HG03025 (cell line): ENCODE measurements at regions not wholly inside any gene's neighbourhood (a gene's known extent, or its start where the extent isn't known, plus 50 kb on each side); places are given as distances from the start of the nearest gene placed in this dataset.

Experiments
- ATAC-seq: cut with Tn5 transposase; IDR thresholded peaks from one replicate; pipeline ENCODE4 v1.9.1; 2021; ENCODE audit warnings: mild to moderate bottlenecking, moderate library complexity; ENCODE audit not compliant: unreplicated experiment, low FRiP score

DNA sequence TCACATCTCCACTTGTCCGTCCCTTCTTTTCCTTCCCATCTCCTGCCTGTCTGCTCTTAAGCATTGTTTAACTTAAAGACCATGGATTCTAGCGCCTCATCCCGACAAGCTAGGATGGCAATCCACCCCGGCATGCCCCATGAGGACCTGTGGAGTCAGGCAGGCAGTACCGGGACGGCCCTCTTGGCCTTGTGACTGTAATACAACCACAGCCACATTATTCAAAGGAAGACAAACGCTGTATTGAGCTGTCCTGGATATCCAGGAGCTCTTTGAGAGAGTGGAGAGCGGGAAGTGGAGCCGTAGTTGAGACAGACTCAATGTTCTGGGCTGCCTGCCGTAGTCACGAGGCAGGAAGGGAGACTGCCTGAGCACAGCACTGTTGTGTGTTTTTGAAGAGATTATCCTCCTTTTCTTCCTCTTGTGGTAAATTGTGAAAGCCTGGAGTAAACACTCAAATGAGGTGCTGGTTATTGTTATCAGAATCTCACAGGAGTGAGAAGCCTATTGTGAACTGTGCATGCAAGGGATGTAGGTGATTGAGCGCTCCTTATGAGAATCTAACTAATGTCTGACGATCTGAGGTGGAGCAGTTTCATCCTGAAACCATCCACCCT, 929.8 kb upstream of the CNTNAP5 start:
- ATAC-seq: no peak

DNA sequence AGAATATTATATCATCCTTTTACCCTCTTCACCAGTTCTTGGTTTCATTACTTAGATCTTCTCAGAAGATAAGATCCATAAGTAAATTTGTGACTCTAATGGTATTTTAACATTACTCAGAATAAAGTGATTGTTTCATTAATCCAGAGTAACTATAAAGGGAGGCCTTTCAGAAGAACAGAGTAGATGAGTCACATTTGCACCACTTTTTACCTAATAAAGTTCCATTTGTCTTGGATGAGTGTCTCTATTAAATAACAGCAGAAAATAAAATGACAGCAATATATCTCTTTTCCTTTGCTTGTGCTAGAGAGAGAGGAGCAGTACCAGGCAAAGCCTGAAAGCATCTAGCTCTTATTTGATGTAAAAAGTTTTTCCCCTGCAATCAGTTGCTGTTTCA, 926.5 kb upstream of the CNTNAP5 start:
- no peak for ATAC-seq

DNA sequence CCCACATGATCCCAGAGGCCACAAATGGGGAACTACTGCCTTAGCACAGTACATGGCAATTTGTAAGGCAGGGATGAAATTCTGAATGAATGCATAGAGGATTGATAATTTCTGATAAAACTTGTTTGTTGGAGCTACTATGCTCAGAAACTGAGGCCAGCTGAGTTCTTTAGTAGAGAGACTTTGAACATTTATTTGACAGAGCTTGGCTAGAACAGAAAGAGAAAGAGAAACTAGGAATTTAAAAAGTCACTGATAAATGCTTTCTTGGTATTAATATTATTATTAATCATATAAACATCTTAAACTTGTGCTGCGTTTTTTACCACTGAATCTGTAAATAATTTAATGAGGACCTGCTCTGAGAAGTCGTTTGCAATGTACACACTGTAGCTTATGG, 923.7 kb upstream of the CNTNAP5 start:
- no peak for ATAC-seq

DNA sequence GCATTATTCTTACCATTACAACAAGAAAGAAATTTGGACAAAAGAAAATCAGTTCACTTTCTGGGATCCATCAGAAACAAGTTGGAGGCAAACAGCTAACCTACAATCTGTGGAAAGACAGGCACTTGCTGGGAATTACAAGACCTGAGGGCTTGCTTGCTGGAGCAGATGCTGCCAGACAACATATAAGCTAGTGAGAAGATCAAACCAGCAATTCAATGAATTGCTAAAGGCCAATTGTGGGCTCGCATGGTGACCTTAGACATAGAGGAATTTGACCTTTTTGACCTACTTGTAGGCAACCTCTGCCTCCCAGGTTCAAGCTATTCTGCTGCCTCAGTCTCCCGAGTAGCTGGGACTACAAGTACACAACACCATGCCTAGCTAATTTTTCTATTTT, 921.2 kb upstream of the CNTNAP5 start:
- ATAC-seq: no peak

DNA sequence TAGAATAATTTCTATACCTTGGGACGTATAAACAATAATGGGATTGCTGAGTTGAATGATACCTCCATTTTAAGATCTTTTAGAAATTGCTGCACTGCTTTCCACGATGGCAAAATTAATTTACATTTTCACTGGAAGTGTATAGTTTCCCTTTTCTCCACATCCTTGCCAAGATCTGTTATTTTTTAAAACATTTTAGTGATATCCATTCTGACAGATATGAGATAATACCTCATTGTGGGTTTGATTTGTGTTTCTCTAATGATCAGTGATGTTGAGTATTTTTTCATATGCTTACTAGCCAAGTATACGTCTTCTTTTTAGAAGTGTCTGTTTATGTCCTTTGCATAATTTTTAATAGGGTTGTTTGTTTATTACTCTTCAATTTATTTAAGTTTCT, 908.5 kb upstream of the CNTNAP5 start:
- no peak for ATAC-seq

DNA sequence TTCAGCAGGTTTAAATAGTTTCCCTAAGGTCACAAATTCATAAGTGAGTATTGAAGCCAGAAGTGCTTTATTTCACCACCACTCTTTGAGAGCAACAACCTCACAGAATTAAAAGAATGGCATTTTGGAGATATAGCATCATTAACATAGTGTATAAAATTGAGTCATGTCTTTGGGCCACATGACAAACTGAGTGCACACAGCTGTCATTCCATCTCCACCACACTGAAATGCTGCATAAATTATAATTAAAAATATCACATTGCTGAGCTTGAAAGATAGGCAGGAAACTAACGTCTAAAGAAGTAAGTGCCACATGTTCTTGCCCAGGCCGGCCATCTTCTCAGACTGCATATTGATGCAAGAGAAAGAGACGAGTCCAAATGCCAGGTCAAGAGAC, 897.9 kb upstream of the CNTNAP5 start:
- ATAC-seq: no peak

DNA sequence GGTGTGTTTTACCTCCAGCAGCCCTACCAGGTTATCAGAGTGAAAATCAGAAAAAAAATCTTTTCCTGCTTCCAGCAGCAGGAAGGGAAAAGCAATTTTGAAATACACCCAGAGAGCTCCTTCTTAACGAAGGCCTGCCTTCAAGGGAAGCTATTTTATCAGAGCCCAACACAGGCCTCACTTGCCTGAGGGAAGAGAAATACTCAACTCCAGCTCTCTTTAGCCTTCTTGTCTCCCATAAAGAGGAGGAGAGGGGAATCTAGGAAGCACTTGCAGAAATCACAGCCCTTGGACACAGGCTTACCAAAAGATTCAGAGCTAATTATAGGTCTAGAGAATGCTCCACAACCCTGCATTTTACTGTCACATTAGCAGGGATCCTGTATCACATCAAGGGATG, 896.1 kb upstream of the CNTNAP5 start:
- no peak for ATAC-seq

DNA sequence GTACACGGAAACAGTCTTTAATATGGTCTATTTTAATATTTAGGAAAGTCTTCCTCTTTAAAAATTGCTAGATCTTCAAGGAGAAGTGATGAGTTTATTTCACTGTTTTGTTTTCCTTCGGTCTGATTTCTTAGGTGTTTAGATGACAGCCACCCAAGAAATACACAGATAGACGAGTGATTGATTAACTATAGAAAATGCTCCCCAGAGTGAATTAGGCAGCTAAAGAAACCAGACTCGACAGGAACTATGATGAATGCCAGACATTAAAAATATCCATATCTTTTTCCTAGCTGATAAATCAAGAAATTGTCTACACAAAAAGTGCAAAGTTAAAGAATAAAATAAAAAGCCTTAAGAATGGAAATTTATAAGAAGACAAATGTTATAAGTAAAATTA, 888.7 kb upstream of the CNTNAP5 start:
- no peak for ATAC-seq

DNA sequence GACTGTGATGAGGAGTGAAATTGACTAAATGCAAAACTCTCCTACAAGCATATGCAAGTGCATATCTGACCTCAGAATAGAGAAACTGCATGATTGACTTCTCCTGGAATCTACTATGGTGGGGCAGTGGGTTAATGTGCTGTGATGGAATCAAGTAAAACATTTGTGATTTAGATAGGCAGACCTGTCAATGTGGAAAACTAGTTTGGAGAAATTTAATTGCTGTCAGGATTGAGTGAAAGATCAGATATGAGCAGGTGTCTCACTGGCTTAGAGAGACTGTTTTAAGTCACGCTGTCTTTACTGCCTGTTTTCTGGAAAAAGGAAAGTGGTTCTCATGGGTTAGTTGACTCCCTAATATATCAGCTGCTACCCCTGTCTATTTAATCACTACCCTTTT, 881.0 kb upstream of the CNTNAP5 start:
- no peak for ATAC-seq

DNA sequence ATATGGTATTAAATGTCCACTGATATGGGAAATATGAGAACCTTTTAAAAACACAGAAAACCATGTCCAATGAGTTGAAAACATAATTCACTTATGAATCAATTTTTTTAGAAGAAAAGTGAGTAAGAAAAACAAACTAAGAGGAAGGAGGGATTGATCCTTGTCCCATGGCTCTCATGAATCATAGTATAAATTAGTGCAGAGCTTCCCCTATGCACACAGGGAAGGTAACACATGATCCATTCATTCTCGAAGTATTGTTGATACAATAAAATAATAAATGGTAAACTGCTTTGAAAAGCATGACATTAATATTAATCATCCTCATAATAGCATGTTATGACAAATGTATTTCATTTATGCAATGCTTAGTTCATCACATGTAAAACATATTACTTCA, 872.0 kb upstream of the CNTNAP5 start:
- no peak for ATAC-seq

DNA sequence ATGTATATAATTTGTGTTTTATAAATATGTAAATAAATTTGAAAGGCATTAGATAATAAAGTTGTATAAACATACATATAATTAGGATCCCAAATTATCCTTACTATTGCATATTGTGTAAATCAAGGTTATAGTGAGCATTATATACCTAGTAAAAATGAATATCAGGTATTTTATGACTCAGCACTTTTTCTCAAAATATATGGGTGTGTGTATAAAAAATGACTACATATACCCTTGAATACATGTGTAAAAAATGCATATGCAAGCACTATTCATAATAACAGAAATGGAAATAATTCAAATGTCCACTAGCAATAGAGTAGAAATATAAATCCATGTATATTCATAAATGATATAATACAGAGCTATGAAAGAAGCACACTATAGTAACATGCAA, 870.9 kb upstream of the CNTNAP5 start:
- ATAC-seq: no peak

DNA sequence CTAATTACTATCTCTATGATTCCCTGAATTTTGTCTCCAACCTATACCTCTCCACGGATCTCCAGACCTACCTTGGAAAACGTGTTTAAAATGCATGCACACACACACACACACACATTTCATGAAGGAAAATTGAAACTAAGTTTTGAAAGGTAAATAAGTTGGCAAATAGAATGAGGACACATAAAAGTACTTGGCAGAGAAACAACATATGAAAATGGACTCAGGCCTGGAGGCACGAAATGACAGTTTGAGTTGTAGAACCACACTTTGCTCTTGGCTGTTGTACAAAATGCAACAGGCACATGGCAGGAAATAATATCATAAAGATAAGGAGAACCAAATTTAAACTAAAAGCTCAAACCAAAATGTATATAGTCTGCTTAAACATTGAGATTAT, 868.1 kb upstream of the CNTNAP5 start:
- ATAC-seq: no peak

DNA sequence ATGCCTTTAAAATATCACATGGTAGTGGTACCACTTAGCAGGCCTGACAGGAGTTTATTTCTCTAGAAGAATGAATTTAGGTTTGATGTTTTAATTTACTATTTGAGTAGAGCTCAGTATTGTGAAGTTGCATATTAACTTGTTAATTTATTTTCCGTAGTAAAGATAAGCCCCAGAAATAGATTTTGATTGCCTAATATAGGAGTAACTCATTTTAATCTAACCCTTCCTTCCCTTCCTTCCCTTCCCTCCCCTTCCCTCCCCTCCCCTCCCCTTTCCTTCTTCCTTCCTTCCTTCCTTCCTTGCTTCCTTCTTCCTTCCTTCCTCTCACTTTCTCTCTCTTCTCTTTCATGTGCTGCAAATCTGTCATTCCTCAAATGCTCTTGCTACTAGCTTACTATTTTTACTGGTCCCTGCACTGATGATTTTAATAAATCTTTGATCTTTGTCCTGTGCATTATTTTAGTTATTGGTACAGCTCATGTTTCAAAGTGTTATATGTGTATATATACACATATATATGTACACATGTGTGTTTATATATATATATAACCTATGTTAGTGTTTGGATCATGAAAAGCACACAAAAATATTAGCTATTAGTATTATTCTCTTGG, 862.6 kb upstream of the CNTNAP5 start:
- ATAC-seq: no peak

DNA sequence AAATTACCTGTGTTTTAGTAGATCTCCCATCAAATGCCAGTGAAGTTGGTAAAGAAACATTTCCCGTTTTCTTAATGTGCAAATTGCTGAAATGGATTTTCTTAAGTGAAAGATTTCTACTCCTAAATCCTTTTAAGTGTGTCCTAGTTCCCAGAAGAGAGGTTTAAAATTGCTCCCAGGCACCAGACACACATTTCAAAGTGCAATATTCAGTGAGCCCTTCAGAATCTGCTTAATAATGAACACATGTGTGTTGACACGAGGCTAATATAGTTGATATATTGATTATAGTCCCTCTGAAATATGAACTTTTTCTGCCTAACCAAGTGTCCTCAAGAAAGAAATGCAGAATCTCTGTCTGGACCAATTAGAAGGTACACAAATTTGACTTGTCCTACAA, 861.7 kb upstream of the CNTNAP5 start:
- no peak for ATAC-seq

DNA sequence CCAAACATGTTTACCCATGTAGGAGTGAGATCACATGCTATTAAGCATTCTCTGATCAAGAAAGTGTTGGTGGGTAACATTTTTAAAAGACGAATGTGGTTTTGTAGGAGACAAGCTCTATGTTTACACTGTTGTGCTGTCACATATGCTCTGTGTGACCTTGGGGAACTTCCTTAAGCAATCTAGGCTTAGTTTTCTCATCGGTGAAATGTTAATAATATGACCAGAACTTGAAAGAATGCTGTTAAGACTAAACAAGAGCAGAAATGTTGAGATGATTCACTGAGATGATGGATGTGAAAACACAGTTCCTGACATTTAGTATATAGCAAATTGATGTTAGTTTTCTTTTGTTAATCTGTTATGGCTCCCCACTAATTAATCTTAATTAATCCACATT, 860.9 kb upstream of the CNTNAP5 start:
- no peak for ATAC-seq

DNA sequence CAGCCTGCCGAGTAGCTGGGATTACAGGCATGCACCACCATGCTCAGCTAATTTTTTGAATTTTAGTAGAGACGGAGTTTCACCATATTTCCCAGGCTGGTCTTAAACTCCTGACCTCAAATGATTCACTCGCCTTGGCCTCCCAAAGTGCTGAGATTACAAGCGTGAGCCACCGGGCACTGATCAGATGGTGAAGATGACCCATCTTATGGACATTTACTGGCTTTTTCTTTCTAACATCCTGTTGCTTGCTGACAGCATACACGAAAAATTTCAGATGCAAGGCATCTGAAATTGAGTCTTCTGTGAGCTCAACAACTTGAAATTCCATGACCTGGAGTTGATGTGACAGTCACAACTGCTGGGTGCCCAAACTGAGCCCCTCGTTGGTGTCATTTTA, 859.5 kb upstream of the CNTNAP5 start:
- no peak for ATAC-seq

DNA sequence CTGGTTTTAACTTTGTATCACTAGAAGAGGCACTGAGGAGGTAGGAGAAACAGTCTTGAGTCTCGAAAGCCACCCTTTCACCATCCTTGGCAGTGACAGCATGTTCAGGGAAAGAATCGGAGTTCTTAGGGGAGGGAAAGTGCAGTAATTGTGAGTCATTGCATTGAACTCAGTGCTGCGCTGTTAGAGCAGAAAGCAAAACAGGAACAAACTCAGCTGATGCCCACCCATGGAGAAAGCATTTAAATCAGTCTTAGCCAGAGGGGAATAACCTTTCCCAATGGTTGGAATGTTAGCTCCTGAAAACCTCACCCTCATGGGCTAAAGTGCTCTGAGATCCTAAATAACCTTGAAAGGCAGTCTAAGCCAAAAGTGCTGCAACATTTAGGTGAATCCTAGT, 845.6 kb upstream of the CNTNAP5 start:
- no peak for ATAC-seq

DNA sequence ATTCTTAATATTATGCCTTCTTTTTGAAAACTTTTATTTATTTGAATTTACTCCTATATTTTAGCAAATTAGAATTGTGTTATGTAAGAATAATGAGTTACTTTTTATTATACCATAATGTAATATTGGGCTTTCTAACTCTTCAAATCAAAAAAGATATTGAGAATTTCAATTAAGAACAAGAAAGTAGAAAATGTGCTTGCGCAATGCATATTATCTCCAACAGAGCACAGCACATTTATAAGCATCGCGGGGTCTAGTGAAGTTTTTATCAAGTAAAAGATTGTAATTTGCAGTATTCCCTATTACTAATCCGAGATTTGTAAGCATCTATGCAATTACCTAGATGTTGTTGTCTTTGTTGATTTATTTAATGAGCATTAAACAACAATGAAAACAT, 829.1 kb upstream of the CNTNAP5 start:
- no peak for ATAC-seq

DNA sequence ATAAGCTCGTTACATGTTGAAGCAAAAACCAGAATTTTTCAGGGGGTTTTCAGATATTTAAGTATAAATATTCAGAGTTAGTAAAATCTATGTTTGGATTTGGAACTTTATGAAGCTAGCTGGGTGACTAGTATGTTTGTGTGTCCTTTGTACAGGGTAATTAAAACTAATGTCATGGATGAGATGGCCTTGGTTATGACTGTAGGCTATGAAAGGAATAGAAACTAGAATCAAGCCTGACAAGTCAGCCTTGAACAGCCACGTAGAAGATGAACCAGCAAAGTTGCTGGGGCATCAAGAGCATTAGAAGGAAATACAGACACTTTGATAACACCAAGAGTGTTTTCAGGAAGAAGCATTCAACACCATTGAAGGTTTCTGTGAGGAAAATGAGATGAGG, 825.1 kb upstream of the CNTNAP5 start:
- no peak for ATAC-seq

DNA sequence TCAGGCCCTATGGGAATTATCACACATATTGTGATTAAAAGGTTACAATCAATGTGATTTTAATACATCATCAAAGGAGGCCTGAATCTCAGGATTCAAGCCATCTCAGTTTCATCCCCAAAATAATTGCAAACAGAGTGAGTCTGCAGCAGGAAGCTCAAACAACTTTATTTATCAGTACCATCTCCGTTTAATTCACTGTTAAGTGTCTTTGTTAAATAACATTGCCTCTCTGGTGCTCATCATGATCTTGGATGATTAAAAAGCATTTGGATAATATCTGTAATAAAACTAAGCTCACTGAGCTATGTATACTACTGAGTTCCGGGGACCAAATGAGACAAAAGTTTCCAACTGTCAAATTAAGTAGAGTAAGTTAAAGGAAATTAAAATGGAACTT, 817.8 kb upstream of the CNTNAP5 start:
- ATAC-seq: no peak

DNA sequence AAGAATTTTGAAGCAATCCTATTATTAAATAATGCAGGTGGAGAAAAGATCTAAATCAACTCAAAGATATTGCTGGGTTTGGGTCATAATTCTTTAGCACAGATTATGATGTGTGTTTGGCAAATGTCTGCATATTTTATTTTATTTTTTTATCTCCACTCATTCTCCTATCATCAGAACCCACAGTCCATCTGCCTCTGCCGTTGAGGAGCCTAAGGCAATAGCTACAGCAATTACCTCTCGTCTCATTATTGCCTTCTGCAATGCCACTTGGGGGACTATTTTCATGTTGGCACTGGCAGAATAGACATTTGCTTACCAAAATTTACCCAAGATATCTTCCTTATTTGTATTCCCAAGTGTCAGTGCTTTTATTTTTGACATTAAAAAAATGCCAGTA, 815.9 kb upstream of the CNTNAP5 start:
- ATAC-seq: no peak

DNA sequence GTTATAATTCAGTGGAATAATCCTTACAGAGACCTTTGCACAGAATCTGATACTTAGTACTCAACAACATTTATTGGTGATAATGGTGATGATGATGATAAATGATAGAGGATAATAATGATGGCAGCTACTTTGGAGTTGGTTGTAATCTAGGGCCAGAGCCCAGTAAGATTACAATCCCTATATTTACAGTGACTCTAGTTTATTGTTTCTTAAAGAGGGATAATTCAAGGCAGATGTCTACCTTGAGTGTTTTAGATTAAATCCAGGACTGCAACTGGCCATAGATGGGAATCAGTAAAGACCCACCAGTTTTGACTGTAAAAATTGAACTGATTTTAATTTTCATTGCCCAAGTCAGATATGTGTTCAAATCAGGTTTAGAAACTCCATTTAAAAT, 813.9 kb upstream of the CNTNAP5 start:
- ATAC-seq: no peak

DNA sequence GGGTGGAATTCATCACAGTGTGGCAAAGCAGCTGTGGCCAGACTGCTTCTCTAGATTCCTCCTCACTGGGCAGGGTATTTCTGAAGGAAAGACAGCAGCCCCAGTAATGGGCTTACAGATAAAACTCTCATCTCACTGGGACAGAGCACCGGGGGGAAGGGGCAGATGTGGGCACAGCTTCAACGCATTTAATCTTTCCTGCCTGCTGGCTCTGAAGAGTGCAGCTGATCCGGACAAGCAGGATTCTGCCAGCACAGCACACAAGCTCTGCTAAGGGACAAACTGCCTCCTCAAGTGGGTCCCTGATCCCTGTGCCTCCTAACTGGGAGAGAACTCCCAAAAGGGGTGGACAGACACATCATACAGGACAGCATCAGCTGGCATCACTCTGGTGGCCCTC, 779.9 kb upstream of the CNTNAP5 start:
- no peak for ATAC-seq
